ENCODE measurements at regions not wholly inside any gene's neighbourhood (a gene's known extent, or its start where the extent isn't known, plus 50 kb on each side); places are given as distances from the start of the nearest gene placed in this dataset.

- DNase-seq (ENCODE audit: low spot score) = no peak
- peaks cover 2% of the 10 kb centered on the region for H3K4me1 ChIP-seq (ENCODE audit: insufficient read depth, low read length, poor library complexity, severe bottlenecking)
- H3K4me3 ChIP-seq (ENCODE audit: low read depth, low read length, poor library complexity, severe bottlenecking) = no peak overlapping the region
- TF ChIP-seq CTCF (conservative IDR thresholded peaks at IDR 0.05; ENCODE audit: low read length) (no peak), EZH2phosphoT487 (IDR thresholded peaks at IDR 0.05; ENCODE audit: borderline replicate concordance, low read depth, low read length) (no peak)
- no TSS peak for BruUV-seq (replicated peaks)
- no peaks in the 10 kb centered on the region for H3K9me2 ChIP-seq (ENCODE audit: insufficient read depth, low read length)
- POLR2A ChIA-PET = interaction anchor here (0.5 to 1.1 kb wide), 3 partner anchors 14 to 1024 kb away, joined by 3 to 5 read pairs (median 3); no protein-coding TSS in a partner anchor
- intact Hi-C loops (cut with micrococcal nuclease; ENCODE audit: unreplicated experiment) = no loop called here
- H2AFZ ChIP-seq (ENCODE audit: low read length) = no peak overlapping the region
- H4K20me1 ChIP-seq (ENCODE audit: insufficient read depth, low read length) = no peaks in the 10 kb centered on the region
- no peak overlapping the region for H3K4me2 ChIP-seq (ENCODE audit: low read length)
- H3K9me3 ChIP-seq (ENCODE audit: low read length) = no peaks in the 10 kb centered on the region
- CTCF ChIA-PET (ENCODE audit: unreplicated experiment) = no interaction called here
- no peaks in the 10 kb centered on the region for H3K36me3 ChIP-seq (ENCODE audit: insufficient read depth, low read length)
- no peaks in the 10 kb centered on the region for H3K79me2 ChIP-seq (ENCODE audit: insufficient read depth, low read depth, low read length)
- no peak overlapping the region for H3K27ac ChIP-seq (ENCODE audit: low read depth, low read length, poor library complexity, severe bottlenecking)
Measured at GRCh38 chr14:60355768-60356167, 106.7 kb downstream of the PPM1A start.

- CTCF ChIA-PET (ENCODE audit: unreplicated experiment) = no interaction called here
- no TSS peak for BruUV-seq (replicated peaks)
Measured at GRCh38 chr14:60356386-60356785, 107.4 kb downstream of the PPM1A start.

More at GRCh38 chr14:60356386-60356785, 107.4 kb downstream of the PPM1A start:
- Histone ChIP-seq H3K79me2 (ENCODE audit: insufficient read depth, low read depth, low read length) (no peaks in the 10 kb centered on the region), H3K36me3 (ENCODE audit: insufficient read depth, low read length) (no peaks in the 10 kb centered on the region), H3K4me1 (ENCODE audit: insufficient read depth, low read length, poor library complexity, severe bottlenecking) (no peaks in the 10 kb centered on the region), H3K9me2 (ENCODE audit: insufficient read depth, low read length) (no peaks in the 10 kb centered on the region), H3K4me3 (ENCODE audit: low read depth, low read length, poor library complexity, severe bottlenecking) (no peak overlapping the region), H3K27ac (ENCODE audit: low read depth, low read length, poor library complexity, severe bottlenecking) (no peak overlapping the region), H3K4me2 (ENCODE audit: low read length) (no peak overlapping the region), H2AFZ (ENCODE audit: low read length) (no peak overlapping the region), H3K9me3 (ENCODE audit: low read length) (no peaks in the 10 kb centered on the region), H4K20me1 (ENCODE audit: insufficient read depth, low read length) (no peaks in the 10 kb centered on the region)
- intact Hi-C loops (cut with micrococcal nuclease; ENCODE audit: unreplicated experiment) = no loop called here
- DNase-seq (ENCODE audit: low spot score) = no peak
- POLR2A ChIA-PET = interaction anchor here (0.5 to 1.1 kb wide), 2 partner anchors 13 to 1024 kb away, joined by 3 to 5 read pairs; no protein-coding TSS in a partner anchor
- TF ChIP-seq CTCF (conservative IDR thresholded peaks at IDR 0.05; ENCODE audit: low read length) (no peak), EZH2phosphoT487 (IDR thresholded peaks at IDR 0.05; ENCODE audit: borderline replicate concordance, low read depth, low read length) (no peak)

Data from OCI-LY7 (cell line).